ENCODE measurements at regions not wholly inside any gene's neighbourhood (a gene's known extent, or its start where the extent isn't known, plus 50 kb on each side); places are given as distances from the start of the nearest gene placed in this dataset.

- no CpG with 5 or more reads among the region's 1 CpG for WGBS, 2 donors (ENCODE audit: extremely low coverage in 2 of 2, insufficient read length in 2 of 2, insufficient replicate concordance in 1 of 2)
- H2BK5ac ChIP-seq (ENCODE audit: low read length) = no peak overlapping the region
- H3K4me1 ChIP-seq (ENCODE audit: control insufficient read depth in 2 of 2, insufficient read depth in 1 of 2, low read depth in 1 of 2, low read length in 2 of 2) = no peaks in the 10 kb centered on the region
- H2BK120ac ChIP-seq (ENCODE audit: low read depth, low read length) = no peak overlapping the region
- no peak overlapping the region for H2AK5ac ChIP-seq (ENCODE audit: low read depth, low read length)
- no peak overlapping the region for H3K27ac ChIP-seq (replicated peaks; ENCODE audit: low read length)
- no peak overlapping the region for H2AFZ ChIP-seq (ENCODE audit: low read length)
- H3K14ac ChIP-seq (ENCODE audit: low read length) = no peak overlapping the region
- H3K4me2 ChIP-seq (ENCODE audit: insufficient read depth, low read length, poor library complexity, severe bottlenecking) = no peak overlapping the region
- no peaks in the 10 kb centered on the region for H3K36me3 ChIP-seq (replicated peaks in 1 of 2; ENCODE audit: control insufficient read depth in 2 of 2, insufficient read depth in 2 of 2, low read length in 2 of 2)
- H3K79me1 ChIP-seq (ENCODE audit: low read depth, low read length) = no peaks in the 10 kb centered on the region
- H2BK15ac ChIP-seq (ENCODE audit: low read length) = no peak overlapping the region
- no peak overlapping the region for H3K23ac ChIP-seq (ENCODE audit: low read depth, low read length, poor library complexity)
- H3K18ac ChIP-seq (ENCODE audit: low read length) = no peak overlapping the region
- H4K8ac ChIP-seq (ENCODE audit: low read depth, low read length) = no peak overlapping the region
- H3K27me3 ChIP-seq (ENCODE audit: control insufficient read depth in 3 of 3, insufficient read depth in 3 of 3, low read depth in 1 of 3, low read length in 3 of 3) = no peaks in the 10 kb centered on the region
- no peaks in the 10 kb centered on the region for H3K9me3 ChIP-seq (replicated peaks in 1 of 2; ENCODE audit: control insufficient read depth in 2 of 2, insufficient read depth in 1 of 2, low read depth in 1 of 2, low read length in 2 of 2)
- no peak overlapping the region for H3K4me3 ChIP-seq (ENCODE audit: low read length in 2 of 2)
- H3K4ac ChIP-seq (ENCODE audit: low read length) = no peak overlapping the region
- DNase-seq (ENCODE audit: low spot score) = no peak
- H4K91ac ChIP-seq (ENCODE audit: low read depth, low read length, poor library complexity) = no peak overlapping the region
- no peak overlapping the region for H2BK12ac ChIP-seq (ENCODE audit: low read length)
- H3K9ac ChIP-seq (ENCODE audit: low read depth, low read length, poor library complexity) = no peak overlapping the region
These were observed 103.6 kb downstream of the ITM2A start for GRCh38 chrX:79263550-79263949.

GRCh38 chrX:79259073-79259689 lies 108.0 kb downstream of the ITM2A start:
- H3K27me3 ChIP-seq (ENCODE audit: control insufficient read depth in 3 of 3, insufficient read depth in 3 of 3, low read depth in 1 of 3, low read length in 3 of 3) = no peaks in the 10 kb centered on the region
- no peak overlapping the region for H3K4me3 ChIP-seq (ENCODE audit: low read length in 2 of 2)
- H3K18ac ChIP-seq (ENCODE audit: low read length) = no peak overlapping the region
- H3K9me3 ChIP-seq (replicated peaks in 1 of 2; ENCODE audit: control insufficient read depth in 2 of 2, insufficient read depth in 1 of 2, low read depth in 1 of 2, low read length in 2 of 2) = no peaks in the 10 kb centered on the region
- DNase-seq (ENCODE audit: low spot score) = no peak
- H4K8ac ChIP-seq (ENCODE audit: low read depth, low read length) = no peak overlapping the region
- H4K91ac ChIP-seq (ENCODE audit: low read depth, low read length, poor library complexity) = no peak overlapping the region
- H3K23ac ChIP-seq (ENCODE audit: low read depth, low read length, poor library complexity) = no peak overlapping the region
- no peaks in the 10 kb centered on the region for H3K79me1 ChIP-seq (ENCODE audit: low read depth, low read length)
- H3K4me1 ChIP-seq (ENCODE audit: control insufficient read depth in 2 of 2, insufficient read depth in 1 of 2, low read depth in 1 of 2, low read length in 2 of 2) = no peaks in the 10 kb centered on the region
- H3K9ac ChIP-seq (ENCODE audit: low read depth, low read length, poor library complexity) = no peak overlapping the region
- H2BK5ac ChIP-seq (ENCODE audit: low read length) = no peak overlapping the region
- no peak overlapping the region for H2BK12ac ChIP-seq (ENCODE audit: low read length)
- no CpG with 5 or more reads among the region's 2 CpGs for WGBS, 2 donors (ENCODE audit: extremely low coverage in 2 of 2, insufficient read length in 2 of 2, insufficient replicate concordance in 1 of 2)
- no peak overlapping the region for H2BK15ac ChIP-seq (ENCODE audit: low read length)
- no peak overlapping the region for H2BK120ac ChIP-seq (ENCODE audit: low read depth, low read length)
- no peaks in the 10 kb centered on the region for H3K36me3 ChIP-seq (replicated peaks in 1 of 2; ENCODE audit: control insufficient read depth in 2 of 2, insufficient read depth in 2 of 2, low read length in 2 of 2)
- H2AFZ ChIP-seq (ENCODE audit: low read length) = no peak overlapping the region
- no peak overlapping the region for H3K14ac ChIP-seq (ENCODE audit: low read length)
- no peak overlapping the region for H3K27ac ChIP-seq (replicated peaks; ENCODE audit: low read length)
- H2AK5ac ChIP-seq (ENCODE audit: low read depth, low read length) = no peak overlapping the region
- no peak overlapping the region for H3K4me2 ChIP-seq (ENCODE audit: insufficient read depth, low read length, poor library complexity, severe bottlenecking)
- no peak overlapping the region for H3K4ac ChIP-seq (ENCODE audit: low read length)

DNA sequence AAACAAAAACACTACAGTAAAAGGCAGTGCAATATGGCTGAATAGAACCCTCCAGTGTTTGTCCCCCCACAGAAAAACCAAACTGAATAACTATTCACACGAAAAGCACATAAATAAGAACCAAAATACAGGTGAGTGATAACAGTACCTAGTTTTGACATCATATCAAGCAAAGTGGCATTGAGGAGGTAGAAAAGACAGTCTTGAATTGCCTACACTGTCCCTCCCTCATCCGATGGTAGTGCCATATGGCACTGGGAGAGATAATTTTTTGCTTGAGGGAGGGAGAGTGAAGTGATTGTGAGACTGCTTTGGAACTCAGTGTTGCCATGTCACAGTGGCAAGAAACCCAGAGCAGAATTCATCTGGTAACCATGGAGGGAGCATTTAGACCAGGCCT lies 99.2 kb downstream of the GPR174 start:
- H3K79me1 ChIP-seq (ENCODE audit: low read depth, low read length) = no peaks in the 10 kb centered on the region
- H2BK15ac ChIP-seq (ENCODE audit: low read length) = no peak overlapping the region
- H3K36me3 ChIP-seq (replicated peaks in 1 of 2; ENCODE audit: control insufficient read depth in 2 of 2, insufficient read depth in 2 of 2, low read length in 2 of 2) = no peaks in the 10 kb centered on the region
- no peak overlapping the region for H3K27ac ChIP-seq (replicated peaks; ENCODE audit: low read length)
- no peak overlapping the region for H4K91ac ChIP-seq (ENCODE audit: low read depth, low read length, poor library complexity)
- no peak overlapping the region for H3K23ac ChIP-seq (ENCODE audit: low read depth, low read length, poor library complexity)
- H2BK120ac ChIP-seq (ENCODE audit: low read depth, low read length) = no peak overlapping the region
- no peak overlapping the region for H2AFZ ChIP-seq (ENCODE audit: low read length)
- no peaks in the 10 kb centered on the region for H3K27me3 ChIP-seq (ENCODE audit: control insufficient read depth in 3 of 3, insufficient read depth in 3 of 3, low read depth in 1 of 3, low read length in 3 of 3)
- no peak overlapping the region for H2BK5ac ChIP-seq (ENCODE audit: low read length)
- WGBS, 2 donors (ENCODE audit: extremely low coverage in 2 of 2, insufficient read length in 2 of 2, insufficient replicate concordance in 1 of 2) = no CpG with 5 or more reads among the region's 2 CpGs
- H3K4me1 ChIP-seq (ENCODE audit: control insufficient read depth in 2 of 2, insufficient read depth in 1 of 2, low read depth in 1 of 2, low read length in 2 of 2) = no peaks in the 10 kb centered on the region
- H3K4me3 ChIP-seq (ENCODE audit: low read length in 2 of 2) = no peak overlapping the region
- no peak overlapping the region for H2AK5ac ChIP-seq (ENCODE audit: low read depth, low read length)
- H3K4me2 ChIP-seq (ENCODE audit: insufficient read depth, low read length, poor library complexity, severe bottlenecking) = no peak overlapping the region
- H3K9ac ChIP-seq (ENCODE audit: low read depth, low read length, poor library complexity) = no peak overlapping the region
- H3K14ac ChIP-seq (ENCODE audit: low read length) = no peak overlapping the region
- H3K18ac ChIP-seq (ENCODE audit: low read length) = no peak overlapping the region
- no peak for DNase-seq (ENCODE audit: low spot score)
- H2BK12ac ChIP-seq (ENCODE audit: low read length) = no peak overlapping the region
- H4K8ac ChIP-seq (ENCODE audit: low read depth, low read length) = no peak overlapping the region
- no peaks in the 10 kb centered on the region for H3K9me3 ChIP-seq (replicated peaks in 1 of 2; ENCODE audit: control insufficient read depth in 2 of 2, insufficient read depth in 1 of 2, low read depth in 1 of 2, low read length in 2 of 2)
- no peak overlapping the region for H3K4ac ChIP-seq (ENCODE audit: low read length)

DNA sequence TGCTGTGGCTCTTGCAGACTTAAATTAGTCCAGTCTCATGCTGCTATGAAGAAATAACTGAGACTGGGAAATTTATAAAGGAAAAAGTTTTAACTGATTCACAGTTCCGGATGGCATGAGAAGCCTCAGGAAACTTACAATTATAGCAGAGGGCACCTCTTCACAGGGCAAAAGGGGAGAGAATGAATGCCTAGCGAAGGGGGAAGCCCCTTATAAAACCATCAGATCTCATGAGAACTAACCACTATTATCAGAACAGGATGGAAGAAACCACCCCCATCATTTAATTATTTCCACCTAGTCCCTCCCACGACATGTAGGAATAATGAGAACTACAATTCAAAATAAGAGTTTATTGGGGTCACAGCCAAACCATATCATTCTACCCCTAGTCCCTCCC lies 91.4 kb downstream of the GPR174 start:
- no peak overlapping the region for H2BK5ac ChIP-seq (ENCODE audit: low read length)
- no peak overlapping the region for H3K4ac ChIP-seq (ENCODE audit: low read length)
- no peak overlapping the region for H3K4me3 ChIP-seq (ENCODE audit: low read length in 2 of 2)
- H3K9ac ChIP-seq (ENCODE audit: low read depth, low read length, poor library complexity) = no peak overlapping the region
- no peaks in the 10 kb centered on the region for H3K27me3 ChIP-seq (ENCODE audit: control insufficient read depth in 3 of 3, insufficient read depth in 3 of 3, low read depth in 1 of 3, low read length in 3 of 3)
- H3K27ac ChIP-seq (replicated peaks; ENCODE audit: low read length) = no peak overlapping the region
- no peaks in the 10 kb centered on the region for H3K36me3 ChIP-seq (replicated peaks in 1 of 2; ENCODE audit: control insufficient read depth in 2 of 2, insufficient read depth in 2 of 2, low read length in 2 of 2)
- DNase-seq (ENCODE audit: low spot score) = no peak
- H2BK15ac ChIP-seq (ENCODE audit: low read length) = no peak overlapping the region
- H2BK120ac ChIP-seq (ENCODE audit: low read depth, low read length) = no peak overlapping the region
- no peak overlapping the region for H3K4me2 ChIP-seq (ENCODE audit: insufficient read depth, low read length, poor library complexity, severe bottlenecking)
- no peak overlapping the region for H2AFZ ChIP-seq (ENCODE audit: low read length)
- no CpG with 5 or more reads among the region's 3 CpGs for WGBS, 2 donors (ENCODE audit: extremely low coverage in 2 of 2, insufficient read length in 2 of 2, insufficient replicate concordance in 1 of 2)
- no peaks in the 10 kb centered on the region for H3K9me3 ChIP-seq (replicated peaks in 1 of 2; ENCODE audit: control insufficient read depth in 2 of 2, insufficient read depth in 1 of 2, low read depth in 1 of 2, low read length in 2 of 2)
- H4K91ac ChIP-seq (ENCODE audit: low read depth, low read length, poor library complexity) = no peak overlapping the region
- H3K4me1 ChIP-seq (ENCODE audit: control insufficient read depth in 2 of 2, insufficient read depth in 1 of 2, low read depth in 1 of 2, low read length in 2 of 2) = no peaks in the 10 kb centered on the region
- no peak overlapping the region for H3K18ac ChIP-seq (ENCODE audit: low read length)
- H4K8ac ChIP-seq (ENCODE audit: low read depth, low read length) = no peak overlapping the region
- H3K79me1 ChIP-seq (ENCODE audit: low read depth, low read length) = no peaks in the 10 kb centered on the region
- H2BK12ac ChIP-seq (ENCODE audit: low read length) = no peak overlapping the region
- H3K14ac ChIP-seq (ENCODE audit: low read length) = no peak overlapping the region
- H2AK5ac ChIP-seq (ENCODE audit: low read depth, low read length) = no peak overlapping the region
- no peak overlapping the region for H3K23ac ChIP-seq (ENCODE audit: low read depth, low read length, poor library complexity)

Measured in neuronal stem cell (in vitro differentiated cells).